Caco-2 (cell line): ENCODE measurements at regions not wholly inside any gene's neighbourhood (a gene's known extent, or its start where the extent isn't known, plus 50 kb on each side); places are given as distances from the start of the nearest gene placed in this dataset.

Experiments
- BruUV-seq: library from RNA; stranded (reverse); fragments of 400-500 nt; replicated peaks from 2 replicates; lab custom pipeline; 2021; lab: Mats Ljungman, UMichigan
- CTCF ChIA-PET: fragments of 300-600 bp; sonication (Branson Sonifier 250); formaldehyde crosslinking; loops from one replicate; lab custom pipeline; 2022; ENCODE audit warnings: antibody characterized with exemption; lab: Charles Lee
- POLR2A ChIA-PET: fragments of 300-600 bp; sonication (Branson Sonifier 250); formaldehyde crosslinking; loops from one replicate; lab custom pipeline; 2022; ENCODE audit warnings: antibody characterized with exemption; lab: Charles Lee
- DNase-seq, 2 experiments: peaks; one replicate each; pipeline versions ENCODE4 v3.0.0 to v3.0.0-alpha.2; 2020 to 2022
- H3K27me3 ChIP-seq: replicated peaks from 2 replicates; pipeline ENCODE4 v1.6.0; 2011; ENCODE audit warnings: low read length; ENCODE audit not compliant: control insufficient read depth, insufficient read depth
- H3K36me3 ChIP-seq: 2 replicates; pipeline ENCODE4 v1.5.1; 2011; ENCODE audit warnings: low read length; ENCODE audit not compliant: control insufficient read depth, insufficient read depth
- H3K4me1 ChIP-seq: fragments of 250-450 bp; sonication (Bioruptor Pico); 2 replicates; pipeline ENCODE4 v1.5.1; 2020; ENCODE audit warnings: mild to moderate bottlenecking
- H3K4me3 ChIP-seq: 2 replicates; pipeline ENCODE4 v1.5.1; 2011; ENCODE audit warnings: low read depth, mild to moderate bottlenecking, control low read depth, low read length
- H3K9me3 ChIP-seq: fragments of 250-450 bp; sonication (Bioruptor Pico); 2 replicates; pipeline ENCODE4 v1.5.1; 2020; ENCODE audit warnings: mild to moderate bottlenecking, moderate library complexity
- H3K27ac Mint-ChIP-seq: one replicate; pipeline ENCODE4 v1.8.0; 2022; ENCODE audit warnings: mixed read lengths; ENCODE audit not compliant: unreplicated experiment
- H3K27me3 Mint-ChIP-seq: one replicate; pipeline ENCODE4 v1.8.0; 2022; ENCODE audit warnings: mixed read lengths; ENCODE audit not compliant: insufficient read depth, unreplicated experiment
- H3K36me3 Mint-ChIP-seq: one replicate; pipeline ENCODE4 v1.8.0; 2022; ENCODE audit warnings: mild to moderate bottlenecking, mixed read lengths; ENCODE audit not compliant: insufficient read depth, unreplicated experiment
- H3K4me1 Mint-ChIP-seq: one replicate; pipeline ENCODE4 v1.8.0; 2022; ENCODE audit warnings: low read depth, mixed read lengths; ENCODE audit not compliant: unreplicated experiment
- H3K4me3 Mint-ChIP-seq: one replicate; pipeline ENCODE4 v1.8.0; 2022; ENCODE audit warnings: mild to moderate bottlenecking, moderate library complexity, mixed read lengths; ENCODE audit not compliant: unreplicated experiment
- H3K9me3 Mint-ChIP-seq: one replicate; pipeline ENCODE4 v1.8.0; 2022; ENCODE audit warnings: mixed read lengths; ENCODE audit not compliant: unreplicated experiment
- intact Hi-C: fragments of 100-400 bp; cut with micrococcal nuclease; formaldehyde crosslinking; loops from one replicate; pipeline ENCODE4 v1.10.0; 2022; ENCODE audit not compliant: unreplicated experiment
- TF ChIP-seq, protein P1 (sequence below), 2 experiments: fragments of 200-600 bp in 1 of 2; IDR thresholded peaks; 1 replicate in 1 of 2; 2 replicates in 1 of 2; pipeline versions ENCODE4 v1.5.1 to v1.8.0; 2011 to 2022; ENCODE audit warnings: antibody characterized with exemption in 1 of 2, control low read depth in 1 of 2, inconsistent platforms in 1 of 2, low read depth in 1 of 2, low read length in 1 of 2, mild to moderate bottlenecking in 1 of 2, moderate library complexity in 1 of 2; ENCODE audit not compliant: insufficient read depth in 1 of 2, severe bottlenecking in 1 of 2, unreplicated experiment in 1 of 2

DNA sequence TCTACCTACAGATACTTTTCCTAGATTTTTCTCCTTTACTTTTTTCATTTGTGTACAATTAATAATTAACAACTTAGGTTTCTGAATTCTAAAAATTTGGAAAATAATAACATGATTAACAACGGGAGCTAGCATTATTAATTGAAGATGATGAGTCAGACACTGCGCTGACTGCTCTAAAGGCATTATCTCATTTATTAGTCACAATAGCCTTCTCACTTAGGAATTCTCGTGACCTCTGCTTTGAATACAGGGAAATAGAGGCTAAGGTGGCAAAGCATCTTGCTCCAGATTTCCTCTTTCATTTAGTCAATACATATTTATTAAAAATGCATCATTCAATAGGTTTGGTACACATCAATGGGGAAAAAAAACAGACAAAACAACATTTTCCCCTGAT lies 441.3 kb downstream of the PCDH18 start:
- H3K27me3 Mint-ChIP-seq = no peaks in the 10 kb centered on the region
- no peaks in the 10 kb centered on the region for H3K9me3 ChIP-seq
- H3K9me3 Mint-ChIP-seq = no peaks in the 10 kb centered on the region
- TF ChIP-seq, protein P1, sequence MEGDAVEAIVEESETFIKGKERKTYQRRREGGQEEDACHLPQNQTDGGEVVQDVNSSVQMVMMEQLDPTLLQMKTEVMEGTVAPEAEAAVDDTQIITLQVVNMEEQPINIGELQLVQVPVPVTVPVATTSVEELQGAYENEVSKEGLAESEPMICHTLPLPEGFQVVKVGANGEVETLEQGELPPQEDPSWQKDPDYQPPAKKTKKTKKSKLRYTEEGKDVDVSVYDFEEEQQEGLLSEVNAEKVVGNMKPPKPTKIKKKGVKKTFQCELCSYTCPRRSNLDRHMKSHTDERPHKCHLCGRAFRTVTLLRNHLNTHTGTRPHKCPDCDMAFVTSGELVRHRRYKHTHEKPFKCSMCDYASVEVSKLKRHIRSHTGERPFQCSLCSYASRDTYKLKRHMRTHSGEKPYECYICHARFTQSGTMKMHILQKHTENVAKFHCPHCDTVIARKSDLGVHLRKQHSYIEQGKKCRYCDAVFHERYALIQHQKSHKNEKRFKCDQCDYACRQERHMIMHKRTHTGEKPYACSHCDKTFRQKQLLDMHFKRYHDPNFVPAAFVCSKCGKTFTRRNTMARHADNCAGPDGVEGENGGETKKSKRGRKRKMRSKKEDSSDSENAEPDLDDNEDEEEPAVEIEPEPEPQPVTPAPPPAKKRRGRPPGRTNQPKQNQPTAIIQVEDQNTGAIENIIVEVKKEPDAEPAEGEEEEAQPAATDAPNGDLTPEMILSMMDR (IDR thresholded peaks at IDR 0.05; ENCODE audit: insufficient read depth in 1 of 2, low read depth in 1 of 2, low read length in 1 of 2, severe bottlenecking in 1 of 2, unreplicated experiment in 1 of 2) = no peak
- BruUV-seq = no TSS peak
- no peak for DNase-seq
- H3K36me3 ChIP-seq = no peaks in the 10 kb centered on the region
- ChIA-PET CTCF (no interaction called here), POLR2A (no interaction called here)
- no peaks in the 10 kb centered on the region for H3K4me1 ChIP-seq
- H3K4me3 Mint-ChIP-seq = no peak overlapping the region
- no peak overlapping the region for H3K4me3 ChIP-seq
- no peaks in the 10 kb centered on the region for H3K36me3 Mint-ChIP-seq
- no peak overlapping the region for H3K27ac Mint-ChIP-seq
- H3K27me3 ChIP-seq = no peaks in the 10 kb centered on the region
- no peaks in the 10 kb centered on the region for H3K4me1 Mint-ChIP-seq
- intact Hi-C loops = no loop called here

DNA sequence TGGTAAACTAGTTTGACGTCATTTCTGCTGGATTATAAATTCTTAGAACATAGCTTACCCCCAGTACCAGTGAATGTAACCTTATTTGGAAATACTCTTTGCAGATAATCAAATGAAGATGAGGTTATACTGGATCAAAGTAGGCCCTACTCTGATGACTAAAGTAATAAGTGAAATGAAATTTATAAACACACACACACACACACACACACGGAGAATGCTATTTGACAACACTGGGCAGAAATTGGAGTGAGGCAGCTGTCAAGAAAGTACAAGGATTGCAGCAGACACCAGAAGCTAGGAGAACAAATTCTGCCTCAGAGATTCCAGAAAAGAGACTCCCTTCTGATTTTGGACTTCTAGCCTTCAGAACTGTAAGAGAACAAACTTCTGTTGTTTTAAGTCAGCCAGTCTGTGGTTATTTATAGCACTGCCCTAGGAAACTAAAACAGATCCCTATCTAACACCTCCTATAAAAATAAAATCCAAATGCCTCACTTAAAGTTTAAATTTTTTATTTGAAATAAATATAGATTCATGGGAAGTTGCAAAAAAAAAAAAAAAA lies 448.6 kb downstream of the PCDH18 start:
- Mint-ChIP-seq H3K9me3 (no peaks in the 10 kb centered on the region), H3K27me3 (no peaks in the 10 kb centered on the region), H3K27ac (no peak overlapping the region), H3K4me1 (no peaks in the 10 kb centered on the region), H3K4me3 (no peak overlapping the region), H3K36me3 (no peaks in the 10 kb centered on the region)
- TF ChIP-seq, protein P1 (IDR thresholded peaks at IDR 0.05; ENCODE audit: insufficient read depth in 1 of 2, low read depth in 1 of 2, low read length in 1 of 2, severe bottlenecking in 1 of 2, unreplicated experiment in 1 of 2) = no peak
- no peaks in the 10 kb centered on the region for H3K27me3 ChIP-seq
- CTCF ChIA-PET = no interaction called here
- intact Hi-C loops = no loop called here
- H3K4me1 ChIP-seq = no peaks in the 10 kb centered on the region
- no TSS peak for BruUV-seq
- H3K36me3 ChIP-seq = no peaks in the 10 kb centered on the region
- no peaks in the 10 kb centered on the region for H3K9me3 ChIP-seq
- no peak overlapping the region for H3K4me3 ChIP-seq
- POLR2A ChIA-PET = no interaction called here
- DNase-seq = no peak

DNA sequence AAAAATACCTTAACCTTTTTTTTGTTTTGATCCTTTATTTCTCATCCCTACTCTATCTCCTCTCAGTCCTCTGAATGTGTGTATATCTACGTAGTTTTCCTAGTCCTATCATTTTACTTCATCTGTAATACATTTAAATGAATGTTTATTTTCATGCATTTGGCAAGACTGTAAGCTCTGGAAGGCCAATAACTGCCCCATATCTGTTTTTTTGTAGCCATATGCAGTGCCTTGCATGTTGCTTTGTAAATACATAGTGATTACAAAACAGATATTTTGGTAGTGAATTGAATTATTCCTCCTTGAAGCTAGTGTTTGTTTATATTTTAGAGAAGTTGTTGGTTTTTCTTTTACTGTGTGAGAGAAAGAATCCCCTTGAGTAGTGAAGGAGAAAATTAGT lies 450.2 kb downstream of the PCDH18 start:
- Mint-ChIP-seq H3K36me3 (no peaks in the 10 kb centered on the region), H3K9me3 (no peaks in the 10 kb centered on the region), H3K4me3 (no peak overlapping the region), H3K27me3 (no peaks in the 10 kb centered on the region), H3K27ac (no peak overlapping the region), H3K4me1 (no peaks in the 10 kb centered on the region)
- DNase-seq = no peak
- TF ChIP-seq, protein P1 (IDR thresholded peaks at IDR 0.05; ENCODE audit: insufficient read depth in 1 of 2, low read depth in 1 of 2, low read length in 1 of 2, severe bottlenecking in 1 of 2, unreplicated experiment in 1 of 2) = no peak
- no peaks in the 10 kb centered on the region for H3K9me3 ChIP-seq
- no peak overlapping the region for H3K4me3 ChIP-seq
- no peaks in the 10 kb centered on the region for H3K4me1 ChIP-seq
- H3K27me3 ChIP-seq = no peaks in the 10 kb centered on the region
- no TSS peak for BruUV-seq
- H3K36me3 ChIP-seq = no peaks in the 10 kb centered on the region
- ChIA-PET CTCF (no interaction called here), POLR2A (no interaction called here)
- intact Hi-C loops = no loop called here
